HEK293 (cell line): ENCODE measurements at regions not wholly inside any gene's neighbourhood (a gene's known extent, or its start where the extent isn't known, plus 50 kb on each side); places are given as distances from the start of the nearest gene placed in this dataset.

Source experiments
- AEBP2 ChIP-seq: fragments of 450-650 bp; formaldehyde crosslinking; IDR thresholded peaks from 2 replicates; pipeline ENCODE4 v1.5.1; 2016; ENCODE audit warnings: missing biosample characterization, missing genetic modification characterization, borderline replicate concordance
- FEZF1 ChIP-seq: fragments of 450-650 bp; formaldehyde crosslinking; IDR thresholded peaks from 2 replicates; pipeline ENCODE4 v1.5.1; 2016; ENCODE audit warnings: missing biosample characterization, missing genetic modification characterization
- GFI1B ChIP-seq: fragments of 450-650 bp; formaldehyde crosslinking; IDR thresholded peaks from 2 replicates; pipeline ENCODE4 v1.5.1; 2016; ENCODE audit warnings: missing biosample characterization, missing genetic modification characterization
- GLI4 ChIP-seq: fragments of 450-650 bp; formaldehyde crosslinking; IDR thresholded peaks from 2 replicates; pipeline ENCODE4 v1.5.1; 2016; ENCODE audit warnings: missing biosample characterization, missing genetic modification characterization
- ZNF214 ChIP-seq: fragments of 450-650 bp; formaldehyde crosslinking; IDR thresholded peaks from 2 replicates; pipeline ENCODE4 v1.5.1; 2017; ENCODE audit warnings: missing biosample characterization, mild to moderate bottlenecking, missing genetic modification characterization, borderline replicate concordance
- ZNF239 ChIP-seq: fragments of 450-650 bp; formaldehyde crosslinking; IDR thresholded peaks from 2 replicates; pipeline ENCODE4 v1.5.1; 2016; ENCODE audit warnings: missing biosample characterization, missing genetic modification characterization
- ZNF266 ChIP-seq: fragments of 450-650 bp; formaldehyde crosslinking; IDR thresholded peaks from 2 replicates; pipeline ENCODE4 v1.5.1; 2016; ENCODE audit warnings: missing biosample characterization, missing genetic modification characterization, low read depth
- ZNF354C ChIP-seq: fragments of 450-650 bp; formaldehyde crosslinking; IDR thresholded peaks from 2 replicates; pipeline ENCODE4 v1.5.1; 2016; ENCODE audit warnings: missing biosample characterization, missing genetic modification characterization, low read depth, borderline replicate concordance
- ZNF433 ChIP-seq: fragments of 450-650 bp; formaldehyde crosslinking; IDR thresholded peaks from 2 replicates; pipeline ENCODE4 v1.5.1; 2016; ENCODE audit warnings: missing biosample characterization, missing genetic modification characterization, low read depth
- ZNF571 ChIP-seq: fragments of 450-650 bp; formaldehyde crosslinking; IDR thresholded peaks from 2 replicates; pipeline ENCODE4 v1.5.0; 2017; ENCODE audit warnings: missing biosample characterization, missing genetic modification characterization
- ZNF585B ChIP-seq: fragments of 450-650 bp; formaldehyde crosslinking; IDR thresholded peaks from 2 replicates; pipeline ENCODE4 v1.5.1; 2016; ENCODE audit warnings: missing biosample characterization, missing genetic modification characterization
- ZNF670 ChIP-seq: fragments of 450-650 bp; formaldehyde crosslinking; IDR thresholded peaks from 2 replicates; pipeline ENCODE4 v1.5.1; 2016; ENCODE audit warnings: missing biosample characterization, missing genetic modification characterization, low read depth
- ZNF785 ChIP-seq: fragments of 450-650 bp; formaldehyde crosslinking; IDR thresholded peaks from 2 replicates; pipeline ENCODE4 v1.5.1; 2016; ENCODE audit warnings: missing biosample characterization, missing genetic modification characterization
- ZNF837 ChIP-seq: fragments of 450-650 bp; formaldehyde crosslinking; IDR thresholded peaks from 2 replicates; pipeline ENCODE4 v1.5.1; 2016; ENCODE audit warnings: missing biosample characterization, missing genetic modification characterization
- ZSCAN18 ChIP-seq: fragments of 450-650 bp; formaldehyde crosslinking; IDR thresholded peaks from 2 replicates; pipeline ENCODE4 v1.5.1; 2016; ENCODE audit warnings: missing biosample characterization, missing genetic modification characterization
- ZSCAN30 ChIP-seq: fragments of 450-650 bp; IDR thresholded peaks from 2 replicates; pipeline ENCODE4 v1.5.1; 2018; ENCODE audit warnings: missing biosample characterization, mild to moderate bottlenecking, missing genetic modification characterization, moderate library complexity
- TF ChIP-seq, protein P1 (sequence below): fragments of 450-650 bp; formaldehyde crosslinking; IDR thresholded peaks from 2 replicates; pipeline ENCODE4 v1.5.1; 2016; ENCODE audit warnings: missing biosample characterization, missing genetic modification characterization
- TF ChIP-seq, protein P2 (sequence below): fragments of 450-650 bp; formaldehyde crosslinking; IDR thresholded peaks from 2 replicates; pipeline ENCODE4; 2016; ENCODE audit warnings: missing biosample characterization, missing genetic modification characterization
- TF ChIP-seq, protein P3 (sequence below): fragments of 450-650 bp; formaldehyde crosslinking; IDR thresholded peaks from 2 replicates; pipeline ENCODE4 v1.5.1; 2017; ENCODE audit warnings: missing biosample characterization, missing genetic modification characterization
- TF ChIP-seq, protein P4 (sequence below): fragments of 450-650 bp; formaldehyde crosslinking; IDR thresholded peaks from 2 replicates; pipeline ENCODE4 v1.5.1; 2016; ENCODE audit warnings: missing biosample characterization, missing genetic modification characterization, low read depth
- TF ChIP-seq, protein P5 (sequence below): fragments of 450-650 bp; formaldehyde crosslinking; IDR thresholded peaks from 2 replicates; pipeline ENCODE4 v1.5.1; 2017; ENCODE audit warnings: missing biosample characterization, missing genetic modification characterization

GRCh38 chr5:92800365-92800764 lies 780.7 kb downstream of the NR2F1-AS1 start (continued):
- no peak for TF ChIP-seq ZSCAN18
- TF ChIP-seq ZNF837 (tag by site-specific recombination) = no peak
- TF ChIP-seq ZNF266 (tag by site-specific recombination) = no peak
- TF ChIP-seq ZNF670 (tag by site-specific recombination) = no peak
- no peak for TF ChIP-seq AEBP2 (tag by site-specific recombination)
- TF ChIP-seq ZNF239 = no peak
- TF ChIP-seq ZNF785 = no peak
- TF ChIP-seq GLI4 (tag by site-specific recombination) = no peak
- TF ChIP-seq, protein P1, sequence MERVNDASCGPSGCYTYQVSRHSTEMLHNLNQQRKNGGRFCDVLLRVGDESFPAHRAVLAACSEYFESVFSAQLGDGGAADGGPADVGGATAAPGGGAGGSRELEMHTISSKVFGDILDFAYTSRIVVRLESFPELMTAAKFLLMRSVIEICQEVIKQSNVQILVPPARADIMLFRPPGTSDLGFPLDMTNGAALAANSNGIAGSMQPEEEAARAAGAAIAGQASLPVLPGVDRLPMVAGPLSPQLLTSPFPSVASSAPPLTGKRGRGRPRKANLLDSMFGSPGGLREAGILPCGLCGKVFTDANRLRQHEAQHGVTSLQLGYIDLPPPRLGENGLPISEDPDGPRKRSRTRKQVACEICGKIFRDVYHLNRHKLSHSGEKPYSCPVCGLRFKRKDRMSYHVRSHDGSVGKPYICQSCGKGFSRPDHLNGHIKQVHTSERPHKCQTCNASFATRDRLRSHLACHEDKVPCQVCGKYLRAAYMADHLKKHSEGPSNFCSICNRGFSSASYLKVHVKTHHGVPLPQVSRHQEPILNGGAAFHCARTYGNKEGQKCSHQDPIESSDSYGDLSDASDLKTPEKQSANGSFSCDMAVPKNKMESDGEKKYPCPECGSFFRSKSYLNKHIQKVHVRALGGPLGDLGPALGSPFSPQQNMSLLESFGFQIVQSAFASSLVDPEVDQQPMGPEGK (tag by site-specific recombination) = no peak
- TF ChIP-seq, protein P2, sequence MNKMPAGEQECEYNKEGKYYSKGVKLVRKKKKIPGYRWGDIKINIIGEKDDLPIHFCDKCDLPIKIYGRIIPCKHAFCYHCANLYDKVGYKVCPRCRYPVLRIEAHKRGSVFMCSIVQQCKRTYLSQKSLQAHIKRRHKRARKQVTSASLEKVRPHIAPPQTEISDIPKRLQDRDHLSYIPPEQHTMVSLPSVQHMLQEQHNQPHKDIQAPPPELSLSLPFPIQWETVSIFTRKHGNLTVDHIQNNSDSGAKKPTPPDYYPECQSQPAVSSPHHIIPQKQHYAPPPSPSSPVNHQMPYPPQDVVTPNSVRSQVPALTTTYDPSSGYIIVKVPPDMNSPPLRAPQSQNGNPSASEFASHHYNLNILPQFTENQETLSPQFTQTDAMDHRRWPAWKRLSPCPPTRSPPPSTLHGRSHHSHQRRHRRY (tag by site-specific recombination) = no peak
- TF ChIP-seq, protein P3, sequence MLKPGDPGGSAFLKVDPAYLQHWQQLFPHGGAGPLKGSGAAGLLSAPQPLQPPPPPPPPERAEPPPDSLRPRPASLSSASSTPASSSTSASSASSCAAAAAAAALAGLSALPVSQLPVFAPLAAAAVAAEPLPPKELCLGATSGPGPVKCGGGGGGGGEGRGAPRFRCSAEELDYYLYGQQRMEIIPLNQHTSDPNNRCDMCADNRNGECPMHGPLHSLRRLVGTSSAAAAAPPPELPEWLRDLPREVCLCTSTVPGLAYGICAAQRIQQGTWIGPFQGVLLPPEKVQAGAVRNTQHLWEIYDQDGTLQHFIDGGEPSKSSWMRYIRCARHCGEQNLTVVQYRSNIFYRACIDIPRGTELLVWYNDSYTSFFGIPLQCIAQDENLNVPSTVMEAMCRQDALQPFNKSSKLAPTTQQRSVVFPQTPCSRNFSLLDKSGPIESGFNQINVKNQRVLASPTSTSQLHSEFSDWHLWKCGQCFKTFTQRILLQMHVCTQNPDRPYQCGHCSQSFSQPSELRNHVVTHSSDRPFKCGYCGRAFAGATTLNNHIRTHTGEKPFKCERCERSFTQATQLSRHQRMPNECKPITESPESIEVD (tag by site-specific recombination) = peak; percentile 85
- TF ChIP-seq, protein P4, sequence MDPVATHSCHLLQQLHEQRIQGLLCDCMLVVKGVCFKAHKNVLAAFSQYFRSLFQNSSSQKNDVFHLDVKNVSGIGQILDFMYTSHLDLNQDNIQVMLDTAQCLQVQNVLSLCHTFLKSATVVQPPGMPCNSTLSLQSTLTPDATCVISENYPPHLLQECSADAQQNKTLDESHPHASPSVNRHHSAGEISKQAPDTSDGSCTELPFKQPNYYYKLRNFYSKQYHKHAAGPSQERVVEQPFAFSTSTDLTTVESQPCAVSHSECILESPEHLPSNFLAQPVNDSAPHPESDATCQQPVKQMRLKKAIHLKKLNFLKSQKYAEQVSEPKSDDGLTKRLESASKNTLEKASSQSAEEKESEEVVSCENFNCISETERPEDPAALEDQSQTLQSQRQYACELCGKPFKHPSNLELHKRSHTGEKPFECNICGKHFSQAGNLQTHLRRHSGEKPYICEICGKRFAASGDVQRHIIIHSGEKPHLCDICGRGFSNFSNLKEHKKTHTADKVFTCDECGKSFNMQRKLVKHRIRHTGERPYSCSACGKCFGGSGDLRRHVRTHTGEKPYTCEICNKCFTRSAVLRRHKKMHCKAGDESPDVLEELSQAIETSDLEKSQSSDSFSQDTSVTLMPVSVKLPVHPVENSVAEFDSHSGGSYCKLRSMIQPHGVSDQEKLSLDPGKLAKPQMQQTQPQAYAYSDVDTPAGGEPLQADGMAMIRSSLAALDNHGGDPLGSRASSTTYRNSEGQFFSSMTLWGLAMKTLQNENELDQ (tag by site-specific recombination) = no peak
- TF ChIP-seq GFI1B (tag by site-specific recombination) = peak; percentile 83; the same call in 1 of the 2 replicates
- TF ChIP-seq, protein P5, sequence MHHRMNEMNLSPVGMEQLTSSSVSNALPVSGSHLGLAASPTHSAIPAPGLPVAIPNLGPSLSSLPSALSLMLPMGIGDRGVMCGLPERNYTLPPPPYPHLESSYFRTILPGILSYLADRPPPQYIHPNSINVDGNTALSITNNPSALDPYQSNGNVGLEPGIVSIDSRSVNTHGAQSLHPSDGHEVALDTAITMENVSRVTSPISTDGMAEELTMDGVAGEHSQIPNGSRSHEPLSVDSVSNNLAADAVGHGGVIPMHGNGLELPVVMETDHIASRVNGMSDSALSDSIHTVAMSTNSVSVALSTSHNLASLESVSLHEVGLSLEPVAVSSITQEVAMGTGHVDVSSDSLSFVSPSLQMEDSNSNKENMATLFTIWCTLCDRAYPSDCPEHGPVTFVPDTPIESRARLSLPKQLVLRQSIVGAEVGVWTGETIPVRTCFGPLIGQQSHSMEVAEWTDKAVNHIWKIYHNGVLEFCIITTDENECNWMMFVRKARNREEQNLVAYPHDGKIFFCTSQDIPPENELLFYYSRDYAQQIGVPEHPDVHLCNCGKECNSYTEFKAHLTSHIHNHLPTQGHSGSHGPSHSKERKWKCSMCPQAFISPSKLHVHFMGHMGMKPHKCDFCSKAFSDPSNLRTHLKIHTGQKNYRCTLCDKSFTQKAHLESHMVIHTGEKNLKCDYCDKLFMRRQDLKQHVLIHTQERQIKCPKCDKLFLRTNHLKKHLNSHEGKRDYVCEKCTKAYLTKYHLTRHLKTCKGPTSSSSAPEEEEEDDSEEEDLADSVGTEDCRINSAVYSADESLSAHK (tag by site-specific recombination) = no peak
- TF ChIP-seq FEZF1 (tag by site-specific recombination) = peak; percentile 49
- no peak for TF ChIP-seq ZNF571 (tag by site-specific recombination)
- TF ChIP-seq ZNF585B = no peak
- no peak for TF ChIP-seq ZNF354C (tag by site-specific recombination)
- no peak for TF ChIP-seq ZNF433 (tag by site-specific recombination)
- no peak for TF ChIP-seq ZNF214 (tag by site-specific recombination)
- TF ChIP-seq ZSCAN30 (tag by site-specific recombination) = 0 out of 2 replicates have a peak, but pooled peaks have one; percentile 47
